ENCODE measurements at regions not wholly inside any gene's neighbourhood (a gene's known extent, or its start where the extent isn't known, plus 50 kb on each side); places are given as distances from the start of the nearest gene placed in this dataset.

- DNase-seq (ENCODE audit: low read depth in 4 of 4, low spot score in 2 of 4): no peak
Measured at GRCh38 chr1:112312315-112312714, 83.7 kb upstream of the CTTNBP2NL start.

- no peak for DNase-seq (ENCODE audit: low read depth in 4 of 4, low spot score in 2 of 4)
Measured at GRCh38 chr1:112312879-112313278, 83.1 kb upstream of the CTTNBP2NL start.

DNA sequence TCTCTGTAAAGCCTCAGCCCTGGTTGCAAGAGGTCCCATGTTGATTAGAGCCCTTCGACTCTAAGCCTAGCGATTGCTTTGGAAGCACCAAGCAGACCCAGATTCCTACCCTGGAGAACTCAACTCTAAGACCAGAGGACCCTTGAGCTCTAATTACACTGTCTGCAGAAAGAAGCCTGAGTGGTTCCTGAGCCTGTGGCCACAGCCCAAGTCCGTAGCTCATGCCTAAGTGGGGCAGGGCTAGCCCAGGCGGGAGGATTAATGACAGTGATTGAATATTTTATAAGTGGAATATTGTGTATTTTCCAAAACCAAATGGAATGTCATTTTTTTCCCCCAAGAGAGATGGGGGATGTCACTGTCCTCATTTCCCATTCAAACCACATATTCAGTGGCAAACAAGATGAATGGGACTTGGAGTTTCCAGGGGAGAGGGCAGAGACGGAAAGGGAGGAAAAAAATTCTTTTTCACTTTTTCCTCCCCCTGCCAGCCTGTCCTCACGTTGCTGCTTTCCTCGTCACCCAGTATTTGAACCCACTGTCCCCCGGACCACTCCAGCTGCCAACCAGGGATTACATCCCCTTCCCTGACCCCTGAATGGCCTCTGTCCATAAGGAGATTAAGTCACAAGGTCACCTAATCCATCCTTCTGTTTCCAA lies 79.6 kb upstream of the CTTNBP2NL start:
- no peak for DNase-seq (ENCODE audit: low read depth in 4 of 4, low spot score in 2 of 4)

DNA sequence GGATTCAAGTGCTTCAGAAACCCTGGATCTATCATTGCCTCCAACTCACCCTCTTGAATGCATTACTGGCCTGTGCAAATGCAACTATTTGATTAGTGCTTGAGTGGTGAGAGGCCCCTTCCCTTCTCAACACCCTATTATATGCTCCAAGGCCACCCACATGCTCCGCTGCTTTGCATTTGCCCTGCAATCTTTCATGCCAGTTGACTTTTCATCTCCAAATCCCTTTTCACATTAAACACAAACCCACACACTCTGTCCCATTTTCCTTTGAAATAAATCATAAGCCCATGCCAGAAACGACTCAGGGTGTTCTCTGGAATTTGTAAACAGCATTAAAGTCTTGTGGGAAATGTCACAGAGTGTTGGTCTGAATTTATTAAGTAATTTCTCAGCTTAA lies 78.9 kb upstream of the CTTNBP2NL start:
- no peak for DNase-seq (ENCODE audit: low read depth in 4 of 4, low spot score in 2 of 4)

DNA sequence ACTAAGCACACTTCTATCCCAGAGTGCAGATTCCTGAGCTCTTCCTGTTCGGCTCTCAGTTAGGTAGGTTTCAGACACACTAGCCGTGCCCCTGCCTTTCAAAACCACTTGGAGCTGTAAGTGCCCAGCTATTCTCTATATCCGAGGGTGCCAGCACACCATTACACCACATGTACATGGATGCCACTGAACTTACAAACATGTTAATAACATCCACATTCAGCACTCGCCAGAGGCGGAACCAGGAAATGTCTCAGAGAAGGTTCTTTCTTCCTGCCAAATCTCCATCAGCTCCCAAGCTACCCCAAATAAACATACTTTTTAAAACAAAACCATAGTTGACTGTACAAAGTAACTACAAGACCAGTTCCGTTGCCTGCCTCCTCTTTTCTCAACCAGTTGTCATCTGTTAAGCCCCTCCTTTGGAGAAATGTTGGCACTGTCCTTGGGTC lies 78.4 kb upstream of the CTTNBP2NL start:
- no peak for DNase-seq (ENCODE audit: low read depth in 4 of 4, low spot score in 2 of 4)

GRCh38 chr1:112318263-112318662 lies 77.8 kb upstream of the CTTNBP2NL start:
- DNase-seq (ENCODE audit: low read depth in 4 of 4, low spot score in 2 of 4): no peak

DNA sequence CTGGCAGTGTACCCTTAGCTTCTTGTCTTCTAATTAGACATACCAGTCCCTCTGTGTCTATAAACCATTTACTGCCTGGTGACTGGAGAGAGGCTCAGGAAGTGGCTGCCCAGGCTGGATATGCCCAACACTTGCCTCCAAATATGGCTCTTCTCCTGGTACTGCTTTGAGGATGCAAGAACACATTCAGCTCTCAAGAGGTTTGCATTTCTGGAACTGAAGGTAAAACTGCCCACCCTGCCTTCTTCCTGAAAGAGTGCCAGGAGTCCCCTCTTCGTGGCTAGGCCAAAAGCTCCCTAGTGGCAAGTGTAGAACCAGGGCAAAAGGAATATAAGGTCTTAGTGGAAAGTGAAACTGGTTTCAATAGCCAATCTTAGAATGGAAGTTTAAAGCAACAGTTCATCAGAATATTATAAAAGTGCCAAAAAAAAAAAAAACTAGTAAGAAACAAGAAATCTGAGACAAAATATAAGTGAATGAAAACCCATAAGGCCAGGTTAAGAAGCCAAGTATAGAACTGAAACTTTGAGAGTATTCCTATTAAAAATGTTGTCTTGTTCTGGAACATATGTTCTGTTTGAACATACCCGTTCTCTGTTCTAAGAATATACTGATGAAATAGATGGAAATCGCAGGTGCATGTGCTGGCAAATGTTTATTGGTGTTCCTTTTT lies 77.2 kb upstream of the CTTNBP2NL start:
- DNase-seq (ENCODE audit: low read depth in 4 of 4, low spot score in 2 of 4): no peak

- DNase-seq (ENCODE audit: low read depth in 4 of 4, low spot score in 2 of 4): no peak
Measured at GRCh38 chr1:112319371-112320040, 76.5 kb upstream of the CTTNBP2NL start.

DNA sequence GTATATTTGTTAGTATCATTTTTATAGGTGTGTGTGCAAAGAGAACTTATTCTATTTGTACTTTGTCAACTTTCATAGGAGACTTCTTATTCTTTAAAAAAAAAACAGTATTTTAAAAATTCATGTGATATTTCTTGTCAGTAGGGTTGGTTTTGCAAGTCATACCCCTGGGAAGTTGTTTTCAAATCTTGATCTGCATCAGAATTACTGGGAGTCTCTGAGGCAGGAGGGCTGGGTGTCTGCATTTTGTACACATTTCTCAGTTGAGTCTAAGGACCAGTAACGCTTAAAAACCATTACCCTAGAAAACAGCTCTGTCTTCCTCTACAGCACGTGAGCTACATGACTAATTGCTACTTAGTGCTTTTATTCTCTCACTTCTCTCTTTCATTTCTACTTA lies 76.0 kb upstream of the CTTNBP2NL start:
- no peak for DNase-seq (ENCODE audit: low read depth in 4 of 4, low spot score in 2 of 4)

DNA sequence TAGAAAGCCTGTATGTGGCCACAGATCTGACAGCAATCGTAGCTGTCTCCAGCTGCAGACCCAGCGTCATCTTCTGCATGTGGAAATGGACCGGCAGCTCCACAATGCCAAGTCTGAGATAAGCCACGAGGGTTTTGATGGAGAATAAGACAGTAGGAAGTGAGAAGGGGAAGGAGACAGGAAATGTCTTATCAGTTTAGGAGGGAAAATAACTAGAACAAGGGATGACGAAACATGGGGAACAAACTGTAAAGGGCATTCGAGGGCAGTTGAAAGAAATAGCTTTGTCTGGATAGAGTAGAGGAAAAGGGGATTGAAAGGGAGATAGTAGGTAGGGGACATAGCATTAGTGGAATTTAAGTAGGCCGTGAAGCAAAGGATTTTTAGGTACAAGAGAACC lies 74.0 kb upstream of the CTTNBP2NL start:
- DNase-seq (ENCODE audit: low read depth in 4 of 4, low spot score in 2 of 4): no peak

DNA sequence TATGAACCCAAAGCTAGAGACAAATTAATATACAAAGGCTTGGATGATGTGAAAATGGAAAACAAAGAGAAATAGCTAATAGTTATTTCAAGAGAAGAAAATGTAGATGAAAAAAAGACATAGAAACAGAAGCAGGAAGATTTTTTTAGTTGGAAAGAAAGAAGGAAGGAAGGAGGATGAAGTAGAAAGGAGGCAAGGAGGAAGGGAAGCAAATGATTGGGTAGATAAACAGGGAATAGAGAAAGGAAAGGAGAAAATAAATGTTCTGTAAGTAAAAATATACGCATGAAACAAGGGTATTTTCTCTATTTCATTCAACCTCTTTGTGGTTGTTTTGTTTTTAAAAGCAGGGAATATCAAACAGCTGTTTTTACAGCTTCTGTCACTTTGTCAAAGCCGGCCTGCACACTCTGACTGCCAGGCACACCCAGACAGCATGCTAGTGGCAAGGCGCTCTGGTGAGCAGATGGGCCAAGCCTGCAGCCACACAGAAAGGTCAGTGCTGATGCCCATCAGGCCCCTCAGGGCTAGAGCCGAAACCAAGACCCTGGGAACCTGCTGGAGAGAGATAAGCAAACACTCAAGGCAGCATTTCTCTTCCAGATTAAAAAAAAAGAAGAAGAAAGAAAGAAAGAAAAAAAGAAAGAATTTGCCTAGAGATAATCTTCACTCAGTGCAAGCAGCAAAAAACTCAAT lies 72.9 kb upstream of the CTTNBP2NL start:
- no peak for DNase-seq (ENCODE audit: low read depth in 4 of 4, low spot score in 2 of 4)

GRCh38 chr1:112325504-112325903 lies 70.5 kb upstream of the CTTNBP2NL start:
- no peak for DNase-seq (ENCODE audit: low read depth in 4 of 4, low spot score in 2 of 4)

DNA sequence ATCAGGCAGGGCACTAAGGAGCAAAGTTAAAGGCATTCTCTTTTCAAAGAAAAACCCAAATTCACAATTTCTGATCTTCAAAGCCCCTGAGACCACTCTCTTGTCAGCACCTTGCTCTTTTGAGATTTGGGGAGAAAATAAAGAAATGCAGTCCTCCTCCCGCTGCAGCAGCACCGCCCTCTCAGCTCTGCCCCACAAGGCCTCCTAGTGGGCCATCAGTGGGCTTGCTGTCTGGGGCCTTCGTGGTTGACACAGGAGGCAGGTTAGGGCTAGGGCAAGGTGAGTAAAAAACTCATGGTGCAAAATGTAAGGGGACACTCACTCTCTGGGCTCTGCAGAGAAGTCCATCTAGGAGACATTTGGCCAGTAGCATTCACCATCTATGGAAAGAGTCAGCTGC lies 67.4 kb upstream of the CTTNBP2NL start:
- DNase-seq (ENCODE audit: low read depth in 4 of 4, low spot score in 2 of 4): no peak

- DNase-seq (ENCODE audit: low read depth in 4 of 4, low spot score in 2 of 4): no peak
Measured at GRCh38 chr1:112332176-112333150, 63.6 kb upstream of the CTTNBP2NL start.

GRCh38 chr1:112335351-112335750 lies 60.7 kb upstream of the CTTNBP2NL start:
- DNase-seq (ENCODE audit: low read depth in 4 of 4, low spot score in 2 of 4): no peak

GRCh38 chr1:112337028-112337531 lies 58.9 kb upstream of the CTTNBP2NL start:
- DNase-seq (ENCODE audit: low read depth in 4 of 4, low spot score in 2 of 4): no peak

GRCh38 chr1:112341986-112342385 lies 54.0 kb upstream of the CTTNBP2NL start:
- DNase-seq (ENCODE audit: low read depth in 4 of 4, low spot score in 2 of 4): no peak

GRCh38 chr1:112342558-112342957 lies 53.5 kb upstream of the CTTNBP2NL start:
- DNase-seq (ENCODE audit: low read depth in 4 of 4, low spot score in 2 of 4): no peak

GRCh38 chr1:112344754-112345423 lies 51.1 kb upstream of the CTTNBP2NL start:
- no peak for DNase-seq (ENCODE audit: low read depth in 4 of 4, low spot score in 2 of 4)
